ENCODE measurements at regions not wholly inside any gene's neighbourhood (a gene's known extent, or its start where the extent isn't known, plus 50 kb on each side); places are given as distances from the start of the nearest gene placed in this dataset.
A peak's percentile ranks its signal among the peaks of the same experiment; 100 is the strongest.

DNA sequence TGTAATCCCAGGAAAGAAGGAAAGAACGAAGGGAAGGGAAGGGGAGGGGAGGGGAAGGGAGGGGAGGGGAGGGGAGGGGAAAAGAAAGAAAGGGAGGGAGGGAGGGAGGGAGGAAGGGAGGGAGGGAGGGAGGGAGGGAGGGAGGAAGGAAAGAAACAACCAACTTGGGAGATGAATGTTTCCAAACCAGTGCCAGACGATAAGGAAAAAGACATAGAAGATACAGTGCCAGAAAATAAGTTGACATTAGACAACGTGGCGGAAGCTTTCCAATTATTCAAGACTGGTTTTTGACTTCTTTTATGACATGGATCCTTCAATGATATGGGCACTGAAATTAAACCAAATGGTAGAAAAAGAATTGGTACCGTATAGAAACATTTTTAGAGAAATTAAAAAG lies 181.2 kb upstream of the POU5F2 start:
- Mint-ChIP-seq H3K4me3 (no peak overlapping the region), H3K4me1 (peaks cover 17 to 19% of the 10 kb centered on the region in 2 donors), H3K27me3 (ENCODE audit: low read depth in 2 of 2) (no peaks in the 10 kb centered on the region), H3K27ac (no peak overlapping the region), H3K36me3 (no peaks in the 10 kb centered on the region), H3K9me3 (no peaks in the 10 kb centered on the region)
- DNase-seq (no peak), ATAC-seq (no peak)
- TF ChIP-seq, protein P1, sequence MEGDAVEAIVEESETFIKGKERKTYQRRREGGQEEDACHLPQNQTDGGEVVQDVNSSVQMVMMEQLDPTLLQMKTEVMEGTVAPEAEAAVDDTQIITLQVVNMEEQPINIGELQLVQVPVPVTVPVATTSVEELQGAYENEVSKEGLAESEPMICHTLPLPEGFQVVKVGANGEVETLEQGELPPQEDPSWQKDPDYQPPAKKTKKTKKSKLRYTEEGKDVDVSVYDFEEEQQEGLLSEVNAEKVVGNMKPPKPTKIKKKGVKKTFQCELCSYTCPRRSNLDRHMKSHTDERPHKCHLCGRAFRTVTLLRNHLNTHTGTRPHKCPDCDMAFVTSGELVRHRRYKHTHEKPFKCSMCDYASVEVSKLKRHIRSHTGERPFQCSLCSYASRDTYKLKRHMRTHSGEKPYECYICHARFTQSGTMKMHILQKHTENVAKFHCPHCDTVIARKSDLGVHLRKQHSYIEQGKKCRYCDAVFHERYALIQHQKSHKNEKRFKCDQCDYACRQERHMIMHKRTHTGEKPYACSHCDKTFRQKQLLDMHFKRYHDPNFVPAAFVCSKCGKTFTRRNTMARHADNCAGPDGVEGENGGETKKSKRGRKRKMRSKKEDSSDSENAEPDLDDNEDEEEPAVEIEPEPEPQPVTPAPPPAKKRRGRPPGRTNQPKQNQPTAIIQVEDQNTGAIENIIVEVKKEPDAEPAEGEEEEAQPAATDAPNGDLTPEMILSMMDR (IDR thresholded peaks at IDR 0.05), result no peak
- Histone ChIP-seq H3K27ac (ENCODE audit: low read length) (no peak overlapping the region), H3K4me1 (ENCODE audit: control insufficient read depth, insufficient read depth, low read length) (no peaks in the 10 kb centered on the region), H3K4me3 (ENCODE audit: low read length) (no peak overlapping the region), H3K36me3 (ENCODE audit: control insufficient read depth, insufficient read depth, low read length) (no peaks in the 10 kb centered on the region), H3K9me3 (ENCODE audit: control insufficient read depth, insufficient read depth, low read length) (no peaks in the 10 kb centered on the region), H3K27me3 (ENCODE audit: control insufficient read depth, insufficient read depth, low read length) (no peaks in the 10 kb centered on the region)
- 95% methylated on average over 4 of the region's 5 CpGs for WGBS (ENCODE audit: insufficient coverage)
- intact Hi-C loops (cut with micrococcal nuclease), result no loop called here

DNA sequence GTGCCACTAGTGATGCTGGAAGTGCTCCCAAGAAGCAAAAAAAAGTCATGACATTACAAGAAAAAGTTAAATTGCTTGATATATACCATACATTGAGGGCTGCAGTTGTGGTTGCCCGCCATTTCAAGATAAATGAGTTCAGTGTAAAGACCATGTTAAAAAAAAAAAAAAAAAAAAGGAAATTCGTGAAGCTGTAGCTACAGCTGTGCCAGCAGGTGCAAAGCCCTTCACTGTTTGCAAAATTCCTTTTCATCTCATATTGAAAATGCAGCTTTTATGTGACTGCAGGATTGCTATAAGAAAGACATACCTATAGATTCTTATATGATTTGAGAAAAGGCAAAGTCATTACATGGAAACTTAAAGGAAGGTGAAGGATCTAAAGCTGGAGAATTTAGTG lies 179.6 kb upstream of the POU5F2 start:
- H3K9me3 Mint-ChIP-seq, result no peaks in the 10 kb centered on the region
- H3K4me1 Mint-ChIP-seq, result peaks cover 15 to 17% of the 10 kb centered on the region in 2 donors
- no peak overlapping the region for H3K4me3 ChIP-seq (ENCODE audit: low read length)
- no peaks in the 10 kb centered on the region for H3K4me1 ChIP-seq (ENCODE audit: control insufficient read depth, insufficient read depth, low read length)
- ATAC-seq (no peak), DNase-seq (no peak)
- no peak overlapping the region for H3K4me3 Mint-ChIP-seq
- intact Hi-C loops (cut with micrococcal nuclease), result no loop called here
- H3K27ac ChIP-seq (ENCODE audit: low read length), result no peak overlapping the region
- TF ChIP-seq, protein P1 (IDR thresholded peaks at IDR 0.05), result no peak
- H3K27me3 Mint-ChIP-seq (ENCODE audit: low read depth in 2 of 2), result no peaks in the 10 kb centered on the region
- H3K9me3 ChIP-seq (ENCODE audit: control insufficient read depth, insufficient read depth, low read length), result no peaks in the 10 kb centered on the region
- no peaks in the 10 kb centered on the region for H3K36me3 ChIP-seq (ENCODE audit: control insufficient read depth, insufficient read depth, low read length)
- H3K36me3 Mint-ChIP-seq, result no peaks in the 10 kb centered on the region
- 75% methylated on average over 1 of the region's 2 CpGs for WGBS (ENCODE audit: insufficient coverage)
- H3K27ac Mint-ChIP-seq, result no peak overlapping the region
- H3K27me3 ChIP-seq (ENCODE audit: control insufficient read depth, insufficient read depth, low read length), result no peaks in the 10 kb centered on the region

DNA sequence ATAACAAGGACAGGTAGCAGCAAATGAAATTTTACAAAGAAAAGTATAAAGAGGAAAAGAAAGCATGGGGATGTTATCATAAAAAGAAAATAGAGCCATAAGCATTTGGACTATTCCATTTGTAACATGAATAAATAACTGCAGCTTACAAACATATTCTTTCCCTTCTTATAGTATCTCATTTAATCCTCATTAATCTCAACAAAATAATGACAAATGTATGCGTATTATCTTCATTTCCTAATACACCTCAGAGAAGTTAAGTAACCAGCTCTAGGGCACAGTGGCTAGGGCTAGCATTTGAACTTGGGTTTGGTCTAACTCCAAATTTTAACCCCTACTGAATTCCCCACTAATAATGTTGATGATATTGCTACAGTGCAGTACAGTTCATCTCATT lies 175.5 kb upstream of the POU5F2 start:
- H3K27ac Mint-ChIP-seq, result no peak overlapping the region
- H3K36me3 ChIP-seq (ENCODE audit: control insufficient read depth, insufficient read depth, low read length), result no peaks in the 10 kb centered on the region
- no peak overlapping the region for H3K27ac ChIP-seq (ENCODE audit: low read length)
- H3K4me3 ChIP-seq (ENCODE audit: low read length), result no peak overlapping the region
- 100% methylated on average over 1 of the region's 1 CpG for WGBS (ENCODE audit: insufficient coverage)
- no peaks in the 10 kb centered on the region for H3K9me3 Mint-ChIP-seq
- no peaks in the 10 kb centered on the region for H3K9me3 ChIP-seq (ENCODE audit: control insufficient read depth, insufficient read depth, low read length)
- no peaks in the 10 kb centered on the region for H3K4me1 ChIP-seq (ENCODE audit: control insufficient read depth, insufficient read depth, low read length)
- intact Hi-C loops (cut with micrococcal nuclease), result loop anchor here (5.0 to 10.0 kb wide), 2 partner anchors 312 to 335 kb away; partner anchors contain the start of genes NR2F1 and NR2F1-AS1
- DNase-seq (no peak), ATAC-seq (no peak)
- no peaks in the 10 kb centered on the region for H3K27me3 ChIP-seq (ENCODE audit: control insufficient read depth, insufficient read depth, low read length)
- no peaks in the 10 kb centered on the region for H3K27me3 Mint-ChIP-seq (ENCODE audit: low read depth in 2 of 2)
- TF ChIP-seq, protein P1 (IDR thresholded peaks at IDR 0.05), result no peak
- peaks cover 0 to 1% of the 10 kb centered on the region in 2 donors for H3K4me1 Mint-ChIP-seq
- no peak overlapping the region for H3K4me3 Mint-ChIP-seq
- H3K36me3 Mint-ChIP-seq, result no peaks in the 10 kb centered on the region

DNA sequence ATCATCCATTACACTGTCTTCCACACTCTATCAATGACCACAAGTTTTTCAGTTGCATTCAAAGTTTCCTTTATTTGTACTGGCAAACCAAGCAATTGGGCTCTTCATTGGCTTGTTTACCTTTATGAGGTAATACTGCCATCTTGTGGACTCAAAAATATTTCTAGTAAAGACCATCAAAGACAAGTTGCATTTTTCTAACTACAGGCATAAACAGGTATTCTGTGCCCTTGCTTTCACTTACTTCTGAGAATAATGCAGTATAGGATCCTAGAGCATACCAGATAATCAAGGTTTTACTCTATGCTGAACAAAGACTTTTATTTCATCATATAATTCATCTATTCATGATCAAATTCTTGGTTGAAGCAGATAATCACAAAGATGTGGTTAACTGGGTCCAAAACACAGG lies 173.7 kb upstream of the POU5F2 start:
- Mint-ChIP-seq H3K27ac (no peak overlapping the region), H3K4me1 (no peaks in the 10 kb centered on the region), H3K27me3 (ENCODE audit: low read depth in 2 of 2) (no peaks in the 10 kb centered on the region), H3K36me3 (no peaks in the 10 kb centered on the region), H3K9me3 (no peaks in the 10 kb centered on the region), H3K4me3 (no peak overlapping the region)
- DNase-seq, result peak in 1 of 2 donors; percentile 61
- TF ChIP-seq, protein P1 (IDR thresholded peaks at IDR 0.05), result peak; percentile 79
- Histone ChIP-seq H3K4me1 (ENCODE audit: control insufficient read depth, insufficient read depth, low read length) (no peaks in the 10 kb centered on the region), H3K36me3 (ENCODE audit: control insufficient read depth, insufficient read depth, low read length) (no peaks in the 10 kb centered on the region), H3K27ac (ENCODE audit: low read length) (no peak overlapping the region), H3K4me3 (ENCODE audit: low read length) (no peak overlapping the region), H3K9me3 (ENCODE audit: control insufficient read depth, insufficient read depth, low read length) (no peaks in the 10 kb centered on the region), H3K27me3 (ENCODE audit: control insufficient read depth, insufficient read depth, low read length) (no peaks in the 10 kb centered on the region)
- ATAC-seq, result peak in 2 of 3 donors; percentile 46 to 54
- intact Hi-C loops (cut with micrococcal nuclease), result loop anchor here (5.0 to 10.0 kb wide), 2 partner anchors 310 to 333 kb away; partner anchors contain the start of genes NR2F1 and NR2F1-AS1
